Gastrocnemius medialis (tissue), 4 donors: ENCODE measurements at regions not wholly inside any gene's neighbourhood (a gene's known extent, or its start where the extent isn't known, plus 50 kb on each side); places are given as distances from the start of the nearest gene placed in this dataset.

ENCODE experiments used
- ATAC-seq, 2 donors: fragments of 150-250 bp; one replicate each; pipeline ENCODE4 v1.9.1; 2016
- DNase-seq, 2 donors: peaks; one replicate each; pipeline ENCODE4 v3.0.0-alpha.2; 2019
- H3K27ac ChIP-seq, 4 donors: fragments of 200-600 bp; sonication (generic); 1 replicate in 1 of 4; 2 replicates in 3 of 4; pipeline ENCODE4 v1.5.1; 2016 to 2018; ENCODE audit warnings: mild to moderate bottlenecking in 2 of 4, moderate library complexity in 1 of 4
- H3K27me3 ChIP-seq, 3 donors: fragments of 200-600 bp; sonication (generic) in 2 of 3; 1 replicate in 1 of 3; 2 replicates in 2 of 3; pipeline versions ENCODE4 v1.5.1 to v1.6.0; 2016 to 2019; ENCODE audit warnings: mild to moderate bottlenecking in 1 of 3, moderate library complexity in 1 of 3
- H3K36me3 ChIP-seq, 2 donors: fragments of 200-600 bp; sonication (generic) in 1 of 2; one replicate each; pipeline ENCODE4 v1.5.1; 2017 to 2018
- H3K4me1 ChIP-seq, 2 donors: fragments of 200-600 bp; sonication (generic) in 1 of 2; one replicate each; pipeline ENCODE4 v1.5.1; 2016 to 2017; ENCODE audit warnings: mild to moderate bottlenecking in 2 of 2
- H3K4me3 ChIP-seq, 4 donors: fragments of 200-600 bp; sonication (generic) in 3 of 4; 1 replicate in 1 of 4; 2 replicates in 3 of 4; pipeline ENCODE4 v1.5.1; 2016 to 2019; ENCODE audit warnings: mild to moderate bottlenecking in 2 of 4
- H3K9me3 ChIP-seq, 3 donors: fragments of 200-600 bp; sonication (generic) in 2 of 3; 1 replicate in 1 of 3; 2 replicates in 2 of 3; pipeline ENCODE4 v1.5.1; 2016 to 2019
- CTCF ChIP-seq, 5 experiments: fragments of 450-650 bp in 3 of 5; fragments of 200-600 bp in 2 of 5; sonication (generic) in 2 of 5; IDR thresholded peaks in 4 of 5; conservative IDR thresholded peaks in 1 of 5; 1 replicate in 4 of 5; 2 replicates in 1 of 5; pipeline ENCODE4 v1.5.1; 2016 to 2019; ENCODE audit warnings: antibody characterized with exemption in 5 of 5, mild to moderate bottlenecking in 3 of 5, moderate library complexity in 3 of 5
- POLR2A ChIP-seq, 2 donors: fragments of 450-650 bp; IDR thresholded peaks; one replicate each; pipeline ENCODE4 v1.6.1; 2017; ENCODE audit warnings: antibody characterized with exemption in 2 of 2, mild to moderate bottlenecking in 2 of 2, moderate library complexity in 2 of 2
- in situ Hi-C, 4 donors: fragments of 200-750 bp; cut with MboI; loops; one replicate each; pipeline versions ENCODE4 v1.15.0 to v1.8.0; 2017; ENCODE audit warnings: low sequenced_read_pairs in 4 of 4
- intact Hi-C: fragments of 100-400 bp; cut with DNase I; formaldehyde crosslinking; loops from one replicate; pipeline ENCODE4 v1.15.1; 2023; ENCODE audit warnings: low total_unique reads

DNA sequence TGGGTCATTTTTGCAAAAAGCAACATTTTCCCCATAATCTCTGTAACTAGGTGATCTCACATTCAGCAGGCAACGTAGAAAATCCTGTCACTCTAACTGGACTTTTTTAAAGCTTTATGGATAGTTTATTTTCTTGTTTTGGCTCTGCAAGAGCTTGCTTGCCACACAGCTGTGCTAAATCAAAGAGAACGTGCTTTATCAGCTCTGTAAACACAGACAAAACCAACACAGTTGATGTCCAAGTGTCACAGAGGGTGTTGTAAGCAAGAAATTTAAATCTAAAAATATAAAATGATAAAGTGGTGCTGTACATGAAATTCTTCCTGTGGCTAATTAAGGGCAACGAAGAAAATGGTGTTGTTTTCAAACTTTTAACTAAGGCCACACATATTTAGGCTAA, 97.5 kb upstream of the STAC start:
- Histone ChIP-seq H3K27ac (no peak overlapping the region), H3K4me3 (no peak overlapping the region), H3K36me3 (no peaks in the 10 kb centered on the region), H3K27me3 (no peaks in the 10 kb centered on the region), H3K4me1 (no peaks in the 10 kb centered on the region), H3K9me3 (no peaks in the 10 kb centered on the region)
- TF ChIP-seq POLR2A (IDR thresholded peaks at IDR 0.05) (no peak), CTCF (IDR thresholded peaks at IDR 0.05 in 4 of 5, conservative IDR thresholded peaks at IDR 0.05 in 1 of 5) (no peak)
- ATAC-seq (no peak), DNase-seq (no peak)
- in situ Hi-C loops (no loop called here), intact Hi-C loops (no loop called here)

- H3K27ac ChIP-seq, result no peak overlapping the region
- no peak overlapping the region for H3K4me3 ChIP-seq
- no peaks in the 10 kb centered on the region for H3K9me3 ChIP-seq
- H3K36me3 ChIP-seq, result no peaks in the 10 kb centered on the region
- ATAC-seq (no peak), DNase-seq (peak in 1 of 2 donors; percentile 10)
- TF ChIP-seq POLR2A (IDR thresholded peaks at IDR 0.05), result no peak
- intact Hi-C loops, result no loop called here
- in situ Hi-C loops, result no loop called here
- no peaks in the 10 kb centered on the region for H3K4me1 ChIP-seq
- no peaks in the 10 kb centered on the region for H3K27me3 ChIP-seq
Measured at GRCh38 chr3:36295296-36295695, 85.0 kb upstream of the STAC start.

GRCh38 chr3:36297195-36297594, 83.1 kb upstream of the STAC start:
- in situ Hi-C loops (no loop called here), intact Hi-C loops (no loop called here)
- H3K27ac ChIP-seq, result peak overlapping the region in 1 of 4 donors; percentile 21
- H3K9me3 ChIP-seq, result no peaks in the 10 kb centered on the region
- TF ChIP-seq POLR2A (IDR thresholded peaks at IDR 0.05), result no peak
- no peak for TF ChIP-seq CTCF (IDR thresholded peaks at IDR 0.05 in 4 of 5, conservative IDR thresholded peaks at IDR 0.05 in 1 of 5)
- ATAC-seq (no peak), DNase-seq (no peak)
- H3K27me3 ChIP-seq, result no peaks in the 10 kb centered on the region
- H3K36me3 ChIP-seq, result no peaks in the 10 kb centered on the region
- H3K4me3 ChIP-seq, result no peak overlapping the region
- H3K4me1 ChIP-seq, result no peaks in the 10 kb centered on the region

GRCh38 chr3:36298188-36298587, 82.1 kb upstream of the STAC start:
- in situ Hi-C loops, result no loop called here
- TF ChIP-seq CTCF (IDR thresholded peaks at IDR 0.05 in 4 of 5, conservative IDR thresholded peaks at IDR 0.05 in 1 of 5), result no peak
- TF ChIP-seq POLR2A (IDR thresholded peaks at IDR 0.05), result no peak

GRCh38 chr3:36302158-36302509, 78.2 kb upstream of the STAC start:
- Histone ChIP-seq H3K4me3 (no peak overlapping the region), H3K9me3 (no peaks in the 10 kb centered on the region), H3K27ac (no peak overlapping the region), H3K27me3 (no peaks in the 10 kb centered on the region), H3K4me1 (no peaks in the 10 kb centered on the region), H3K36me3 (no peaks in the 10 kb centered on the region)
- DNase-seq (no peak), ATAC-seq (no peak)
- TF ChIP-seq CTCF (IDR thresholded peaks at IDR 0.05 in 4 of 5, conservative IDR thresholded peaks at IDR 0.05 in 1 of 5) (no peak), POLR2A (IDR thresholded peaks at IDR 0.05) (no peak)
- intact Hi-C loops, result no loop called here
- in situ Hi-C loops, result no loop called here

More at GRCh38 chr3:36298188-36298587, 82.1 kb upstream of the STAC start:
- Histone ChIP-seq H3K9me3 (no peaks in the 10 kb centered on the region), H3K36me3 (no peaks in the 10 kb centered on the region), H3K27me3 (no peaks in the 10 kb centered on the region), H3K4me3 (no peak overlapping the region), H3K27ac (no peak overlapping the region), H3K4me1 (no peaks in the 10 kb centered on the region)
- intact Hi-C loops, result no loop called here
- no peak for ATAC-seq
- DNase-seq, result no peak
